ENCODE measurements at regions not wholly inside any gene's neighbourhood (a gene's known extent, or its start where the extent isn't known, plus 50 kb on each side); places are given as distances from the start of the nearest gene placed in this dataset.

GRCh38 chr13:107974409-107974808, 240.9 kb downstream of the LIG4 start:
- H3K4me2 ChIP-seq = no peak overlapping the region
- no peak for DNase-seq
- TF ChIP-seq CTCF (conservative IDR thresholded peaks at IDR 0.05) (no peak), EZH2 (IDR thresholded peaks at IDR 0.05; ENCODE audit: low read depth) (no peak)
- CTCF ChIA-PET = no interaction called here
- no peak overlapping the region for H2AFZ ChIP-seq
- no peaks in the 10 kb centered on the region for H3K36me3 ChIP-seq (ENCODE audit: low read depth)
- H3K27me3 ChIP-seq (ENCODE audit: insufficient read depth, low read depth) = no peaks in the 10 kb centered on the region
- no peak overlapping the region for H3K27ac ChIP-seq
- intact Hi-C loops (cut with micrococcal nuclease; ENCODE audit: unreplicated experiment) = no loop called here
- no peak overlapping the region for H3K4me3 ChIP-seq
- no peaks in the 10 kb centered on the region for H3K9me2 ChIP-seq (ENCODE audit: insufficient read depth)
- no peaks in the 10 kb centered on the region for H3K9me3 ChIP-seq (ENCODE audit: insufficient read depth, low read depth)
- POLR2A ChIA-PET (ENCODE audit: unreplicated experiment) = no interaction called here
- no peaks in the 10 kb centered on the region for H4K20me1 ChIP-seq (ENCODE audit: insufficient read depth)
- H3K79me2 ChIP-seq (ENCODE audit: low read depth) = no peaks in the 10 kb centered on the region
- no peaks in the 10 kb centered on the region for H3K4me1 ChIP-seq (replicated peaks; ENCODE audit: insufficient read depth)
- H3F3A ChIP-seq (ENCODE audit: insufficient read depth, low read depth) = no peaks in the 10 kb centered on the region
- BruUV-seq (replicated peaks) = no TSS peak

GRCh38 chr13:107969546-107969945, 245.8 kb downstream of the LIG4 start:
- ChIA-PET POLR2A (ENCODE audit: unreplicated experiment) (interaction anchor here (0.5 kb wide), 1 partner anchor 39 kb away, joined by 6 read pairs; no protein-coding TSS in a partner anchor), CTCF (no interaction called here)
- no peaks in the 10 kb centered on the region for H3K4me1 ChIP-seq (replicated peaks; ENCODE audit: insufficient read depth)
- no peaks in the 10 kb centered on the region for H4K20me1 ChIP-seq (ENCODE audit: insufficient read depth)
- no peak overlapping the region for H3K27ac ChIP-seq
- TF ChIP-seq EZH2 (IDR thresholded peaks at IDR 0.05; ENCODE audit: low read depth) = no peak
- no peak for TF ChIP-seq CTCF (conservative IDR thresholded peaks at IDR 0.05)
- H3F3A ChIP-seq (ENCODE audit: insufficient read depth, low read depth) = no peaks in the 10 kb centered on the region
- H3K9me3 ChIP-seq (ENCODE audit: insufficient read depth, low read depth) = no peaks in the 10 kb centered on the region
- no TSS peak for BruUV-seq (replicated peaks)
- H3K4me2 ChIP-seq = no peak overlapping the region
- intact Hi-C loops (cut with micrococcal nuclease; ENCODE audit: unreplicated experiment) = no loop called here
- no peaks in the 10 kb centered on the region for H3K36me3 ChIP-seq (ENCODE audit: low read depth)
- H3K27me3 ChIP-seq (ENCODE audit: insufficient read depth, low read depth) = no peaks in the 10 kb centered on the region
- no peak overlapping the region for H2AFZ ChIP-seq
- no peaks in the 10 kb centered on the region for H3K9me2 ChIP-seq (ENCODE audit: insufficient read depth)
- no peak overlapping the region for H3K4me3 ChIP-seq
- no peak for DNase-seq
- H3K79me2 ChIP-seq (ENCODE audit: low read depth) = no peaks in the 10 kb centered on the region

- BruUV-seq (replicated peaks) = no TSS peak
- ChIA-PET CTCF (no interaction called here), POLR2A (ENCODE audit: unreplicated experiment) (no interaction called here)
- no peak overlapping the region for H3K4me3 ChIP-seq
- no peak overlapping the region for H3K4me2 ChIP-seq
- no peak overlapping the region for H2AFZ ChIP-seq
- no peaks in the 10 kb centered on the region for H3K36me3 ChIP-seq (ENCODE audit: low read depth)
- H3K27me3 ChIP-seq (ENCODE audit: insufficient read depth, low read depth) = no peaks in the 10 kb centered on the region
- H3F3A ChIP-seq (ENCODE audit: insufficient read depth, low read depth) = no peaks in the 10 kb centered on the region
- intact Hi-C loops (cut with micrococcal nuclease; ENCODE audit: unreplicated experiment) = no loop called here
- H3K27ac ChIP-seq = no peak overlapping the region
- no peaks in the 10 kb centered on the region for H4K20me1 ChIP-seq (ENCODE audit: insufficient read depth)
- DNase-seq = no peak
- H3K9me2 ChIP-seq (ENCODE audit: insufficient read depth) = 0 out of 2 replicates have a peak, but pooled peaks cover 2% of the 10 kb centered on the region
- H3K9me3 ChIP-seq (ENCODE audit: insufficient read depth, low read depth) = no peaks in the 10 kb centered on the region
- TF ChIP-seq EZH2 (IDR thresholded peaks at IDR 0.05; ENCODE audit: low read depth) = no peak
- TF ChIP-seq CTCF (conservative IDR thresholded peaks at IDR 0.05) = no peak
- H3K79me2 ChIP-seq (ENCODE audit: low read depth) = no peaks in the 10 kb centered on the region
- H3K4me1 ChIP-seq (replicated peaks; ENCODE audit: insufficient read depth) = no peaks in the 10 kb centered on the region
Measured at GRCh38 chr13:107968470-107968869, 246.9 kb downstream of the LIG4 start.
